ENCODE measurements at regions not wholly inside any gene's neighbourhood (a gene's known extent, or its start where the extent isn't known, plus 50 kb on each side); places are given as distances from the start of the nearest gene placed in this dataset.

DNA sequence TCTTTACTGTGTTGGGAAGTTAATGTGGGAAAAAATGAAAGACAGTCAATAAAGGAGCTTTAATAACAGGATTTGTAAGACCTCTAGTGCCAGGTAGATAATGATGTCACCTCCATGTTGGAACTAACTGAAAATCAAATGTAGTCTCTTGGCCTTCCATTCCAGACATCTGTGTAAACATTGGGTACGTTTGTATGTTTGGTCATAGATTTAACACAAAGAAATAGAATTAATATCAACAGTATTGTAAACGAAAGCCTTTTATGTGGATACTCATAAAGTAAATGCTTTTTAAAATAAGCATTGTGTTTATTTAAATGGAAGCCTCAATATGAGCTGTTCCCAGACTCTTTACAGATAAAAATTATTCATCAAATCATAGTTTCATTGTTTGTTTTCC is 605.7 kb downstream of the METTL15 start:
- no peaks in the 10 kb centered on the region for H3K27me3 ChIP-seq (replicated peaks)
- H3K27ac ChIP-seq = no peak overlapping the region
- TF ChIP-seq, protein P1, sequence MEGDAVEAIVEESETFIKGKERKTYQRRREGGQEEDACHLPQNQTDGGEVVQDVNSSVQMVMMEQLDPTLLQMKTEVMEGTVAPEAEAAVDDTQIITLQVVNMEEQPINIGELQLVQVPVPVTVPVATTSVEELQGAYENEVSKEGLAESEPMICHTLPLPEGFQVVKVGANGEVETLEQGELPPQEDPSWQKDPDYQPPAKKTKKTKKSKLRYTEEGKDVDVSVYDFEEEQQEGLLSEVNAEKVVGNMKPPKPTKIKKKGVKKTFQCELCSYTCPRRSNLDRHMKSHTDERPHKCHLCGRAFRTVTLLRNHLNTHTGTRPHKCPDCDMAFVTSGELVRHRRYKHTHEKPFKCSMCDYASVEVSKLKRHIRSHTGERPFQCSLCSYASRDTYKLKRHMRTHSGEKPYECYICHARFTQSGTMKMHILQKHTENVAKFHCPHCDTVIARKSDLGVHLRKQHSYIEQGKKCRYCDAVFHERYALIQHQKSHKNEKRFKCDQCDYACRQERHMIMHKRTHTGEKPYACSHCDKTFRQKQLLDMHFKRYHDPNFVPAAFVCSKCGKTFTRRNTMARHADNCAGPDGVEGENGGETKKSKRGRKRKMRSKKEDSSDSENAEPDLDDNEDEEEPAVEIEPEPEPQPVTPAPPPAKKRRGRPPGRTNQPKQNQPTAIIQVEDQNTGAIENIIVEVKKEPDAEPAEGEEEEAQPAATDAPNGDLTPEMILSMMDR (IDR thresholded peaks at IDR 0.05; ENCODE audit: low read depth, low read length, missing control alignments) = no peak
- no peaks in the 10 kb centered on the region for H3K36me3 ChIP-seq (replicated peaks)
- no peak for DNase-seq
- H3K4me3 ChIP-seq (ENCODE audit: low read depth, low read length) = no peak overlapping the region
- in situ Hi-C loops (cut with HindIII; ENCODE audit: low pct_ligation_motif_present, low sequenced_read_pairs) = no loop called here

DNA sequence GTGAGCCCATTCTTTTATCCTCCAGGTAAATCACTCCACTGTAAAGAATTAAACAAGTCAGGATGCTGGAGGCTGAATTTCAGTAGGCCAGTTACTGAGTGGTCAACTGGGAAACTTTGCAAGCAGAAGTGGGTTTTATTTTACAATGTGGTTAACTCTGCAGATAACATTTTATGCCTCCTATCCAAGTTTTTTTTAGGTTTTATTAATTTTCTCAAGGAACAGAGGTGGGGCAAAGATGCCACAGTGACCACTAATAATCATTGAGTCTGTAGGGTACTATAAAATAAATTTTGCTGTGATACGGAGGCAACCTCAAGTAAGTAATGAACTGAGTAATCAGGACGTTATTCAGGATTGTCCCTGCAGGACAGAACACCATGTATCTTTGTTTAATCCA is 599.9 kb downstream of the METTL15 start:
- Histone ChIP-seq H3K4me3 (ENCODE audit: low read depth, low read length) (no peak overlapping the region), H3K27me3 (replicated peaks) (no peaks in the 10 kb centered on the region), H3K36me3 (replicated peaks) (no peaks in the 10 kb centered on the region), H3K27ac (no peak overlapping the region)
- DNase-seq = no peak
- in situ Hi-C loops (cut with HindIII; ENCODE audit: low pct_ligation_motif_present, low sequenced_read_pairs) = no loop called here
- TF ChIP-seq, protein P1 (IDR thresholded peaks at IDR 0.05; ENCODE audit: low read depth, low read length, missing control alignments) = no peak

DNA sequence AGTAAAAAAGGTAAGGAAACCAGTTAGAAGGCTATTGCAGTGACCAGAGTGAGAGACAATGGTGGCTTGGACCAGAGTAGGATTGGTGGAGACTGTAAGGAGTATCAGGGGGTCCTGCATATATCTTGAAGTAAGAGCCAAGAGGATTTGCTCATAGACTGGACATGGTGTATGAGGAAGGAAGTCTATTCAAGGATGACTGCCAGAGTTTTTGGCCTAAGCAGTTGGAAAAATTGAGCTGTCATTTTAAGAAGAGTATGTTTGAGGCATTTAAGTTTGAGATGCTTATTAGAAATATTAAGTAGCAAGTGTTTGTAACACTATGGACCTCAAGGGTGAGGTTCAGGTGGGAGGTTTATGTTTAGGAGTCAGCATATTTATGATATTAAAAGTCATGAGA is 596.6 kb downstream of the METTL15 start:
- H3K36me3 ChIP-seq (replicated peaks) = no peaks in the 10 kb centered on the region

DNA sequence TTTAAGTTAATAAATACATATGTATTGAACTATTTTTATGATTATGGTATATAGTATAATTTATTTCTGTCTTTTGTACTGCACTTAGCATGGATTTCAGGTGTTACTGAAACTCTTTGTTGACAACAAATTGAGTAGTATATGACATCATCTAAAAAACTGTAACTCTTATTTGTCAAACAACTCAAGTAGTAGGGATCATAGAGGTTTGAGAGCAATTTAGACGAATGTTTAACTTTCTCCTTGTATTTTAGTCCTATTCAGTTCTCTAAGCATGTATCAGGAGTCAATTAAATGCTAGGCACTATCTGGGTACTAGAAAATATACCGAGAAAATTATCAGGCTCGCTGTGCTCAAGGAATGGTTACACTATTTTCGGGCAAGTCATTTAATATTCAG is 595.2 kb downstream of the METTL15 start:
- Histone ChIP-seq H3K27me3 (replicated peaks) (no peaks in the 10 kb centered on the region), H3K4me3 (ENCODE audit: low read depth, low read length) (no peak overlapping the region), H3K36me3 (replicated peaks) (no peaks in the 10 kb centered on the region), H3K27ac (no peak overlapping the region)
- in situ Hi-C loops (cut with HindIII; ENCODE audit: low pct_ligation_motif_present, low sequenced_read_pairs) = no loop called here
- TF ChIP-seq, protein P1 (IDR thresholded peaks at IDR 0.05; ENCODE audit: low read depth, low read length, missing control alignments) = no peak
- DNase-seq = no peak

More for the DNA sequence above, 596.6 kb downstream of the METTL15 start:
- in situ Hi-C loops (cut with HindIII; ENCODE audit: low pct_ligation_motif_present, low sequenced_read_pairs) = no loop called here
- Histone ChIP-seq H3K4me3 (ENCODE audit: low read depth, low read length) (no peak overlapping the region), H3K27ac (no peak overlapping the region), H3K27me3 (replicated peaks) (no peaks in the 10 kb centered on the region)
- TF ChIP-seq, protein P1 (IDR thresholded peaks at IDR 0.05; ENCODE audit: low read depth, low read length, missing control alignments) = no peak
- no peak for DNase-seq

DNA sequence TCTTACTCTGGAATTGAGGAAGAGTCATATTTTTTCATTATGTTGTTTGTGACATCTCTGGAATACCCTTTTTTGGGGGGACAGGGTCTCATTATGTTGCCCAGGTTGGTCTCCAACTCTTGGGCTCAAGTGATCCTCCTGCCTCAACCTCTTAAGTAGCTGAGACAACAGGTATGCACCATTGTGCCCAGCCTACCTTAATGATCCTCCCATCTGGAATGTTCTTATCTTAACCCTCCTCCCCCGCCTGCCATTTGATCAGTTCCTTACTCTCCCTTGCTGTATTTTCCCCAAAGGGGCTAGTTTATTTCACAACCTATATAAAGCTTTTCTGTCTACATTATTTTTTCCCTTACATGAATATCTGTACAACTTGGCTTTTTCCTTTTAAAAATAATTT is 594.7 kb downstream of the METTL15 start:
- no peak for DNase-seq
- TF ChIP-seq, protein P1 (IDR thresholded peaks at IDR 0.05; ENCODE audit: low read depth, low read length, missing control alignments) = no peak
- no peaks in the 10 kb centered on the region for H3K27me3 ChIP-seq (replicated peaks)
- H3K4me3 ChIP-seq (ENCODE audit: low read depth, low read length) = no peak overlapping the region
- no peak overlapping the region for H3K27ac ChIP-seq
- no peaks in the 10 kb centered on the region for H3K36me3 ChIP-seq (replicated peaks)
- in situ Hi-C loops (cut with HindIII; ENCODE audit: low pct_ligation_motif_present, low sequenced_read_pairs) = no loop called here

DNA sequence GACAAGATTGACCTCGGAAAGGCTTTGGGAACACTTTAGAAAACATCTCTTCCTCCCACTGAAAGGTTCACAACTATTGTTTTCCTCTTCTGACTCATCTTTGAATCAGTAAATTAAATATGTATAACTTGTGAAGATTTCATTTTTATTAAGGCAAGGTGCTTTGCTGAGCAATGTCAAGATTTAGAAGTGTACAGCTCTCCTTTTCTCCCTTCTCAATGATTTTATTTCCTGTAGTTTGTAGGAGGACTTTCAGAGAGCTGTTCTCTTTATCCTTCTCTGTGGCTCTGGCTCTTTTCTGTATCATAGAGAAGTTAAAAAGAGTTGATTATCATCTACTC is 594.2 kb downstream of the METTL15 start:
- Histone ChIP-seq H3K36me3 (replicated peaks) (no peaks in the 10 kb centered on the region), H3K27me3 (replicated peaks) (no peaks in the 10 kb centered on the region), H3K27ac (no peak overlapping the region), H3K4me3 (ENCODE audit: low read depth, low read length) (no peak overlapping the region)
- DNase-seq = no peak
- TF ChIP-seq, protein P1 (IDR thresholded peaks at IDR 0.05; ENCODE audit: low read depth, low read length, missing control alignments) = no peak
- in situ Hi-C loops (cut with HindIII; ENCODE audit: low pct_ligation_motif_present, low sequenced_read_pairs) = no loop called here

Measured in brain microvascular endothelial cell (primary cell).